MM.1S (cell line): ENCODE measurements at regions not wholly inside any gene's neighbourhood (a gene's known extent, or its start where the extent isn't known, plus 50 kb on each side); places are given as distances from the start of the nearest gene placed in this dataset.
"Not testable (repeated sequence)": the region's sequence is repeated elsewhere in the genome, so short reads cannot be mapped to it uniquely, and the experiment has no call there.

Experiments
- DNase-seq: peaks from one replicate; pipeline ENCODE4 v3.0.0-alpha.2; 2015
- H2AFZ ChIP-seq: fragments of 300-600 bp; sonication (generic); 2 replicates; pipeline ENCODE4 v1.6.0; 2016; ENCODE audit warnings: antibody characterized with exemption, low read length
- H3F3A ChIP-seq: fragments of 300-600 bp; sonication (generic); 2 replicates; pipeline ENCODE4 v1.6.1; 2016; ENCODE audit warnings: mild to moderate bottlenecking, antibody characterized with exemption, low read length, moderate library complexity, mixed read lengths; ENCODE audit not compliant: insufficient read depth
- H3K27ac ChIP-seq: fragments of 300-600 bp; sonication (generic); 2 replicates; pipeline ENCODE4 v1.5.1; 2016; ENCODE audit warnings: mild to moderate bottlenecking, low read length
- H3K27me3 ChIP-seq: fragments of 300-600 bp; sonication (generic); replicated peaks from 2 replicates; pipeline ENCODE4 v1.6.0; 2016; ENCODE audit warnings: low read length; ENCODE audit not compliant: insufficient read depth
- H3K36me3 ChIP-seq: fragments of 300-600 bp; sonication (generic); replicated peaks from 2 replicates; pipeline ENCODE4 v1.6.1; 2016; ENCODE audit warnings: mild to moderate bottlenecking, low read length, mixed read lengths; ENCODE audit not compliant: insufficient read depth
- H3K4me1 ChIP-seq: fragments of 300-600 bp; sonication (generic); 2 replicates; pipeline ENCODE4 v1.6.1; 2016; ENCODE audit warnings: low read length, mixed read lengths
- H3K4me2 ChIP-seq: fragments of 300-600 bp; sonication (generic); 2 replicates; pipeline ENCODE4 v1.6.0; 2016; ENCODE audit warnings: low read depth, low read length
- H3K4me3 ChIP-seq: fragments of 300-600 bp; sonication (generic); 2 replicates; pipeline ENCODE4 v1.5.1; 2016; ENCODE audit warnings: low read length, mixed read lengths
- H3K79me2 ChIP-seq: fragments of 300-600 bp; sonication (generic); 2 replicates; pipeline ENCODE4 v1.6.1; 2016; ENCODE audit warnings: mixed run types, low read length, mixed read lengths
- H3K9ac ChIP-seq: fragments of 300-600 bp; sonication (generic); 2 replicates; pipeline ENCODE4 v1.6.1; 2016; ENCODE audit warnings: low read length, mixed read lengths
- H3K9me2 ChIP-seq: fragments of 300-600 bp; sonication (generic); replicated peaks from 2 replicates; pipeline ENCODE4 v1.6.1; 2016; ENCODE audit warnings: mild to moderate bottlenecking, low read length, mixed read lengths; ENCODE audit not compliant: insufficient read depth
- H3K9me3 ChIP-seq: fragments of 300-600 bp; sonication (generic); replicated peaks from 2 replicates; pipeline ENCODE4 v1.6.1; 2016; ENCODE audit warnings: mild to moderate bottlenecking, low read length, mixed read lengths; ENCODE audit not compliant: insufficient read depth
- H4K20me1 ChIP-seq: fragments of 300-600 bp; sonication (generic); 2 replicates; pipeline ENCODE4 v1.6.1; 2016; ENCODE audit warnings: mild to moderate bottlenecking, low read length, moderate library complexity, mixed read lengths; ENCODE audit not compliant: insufficient read depth

- not testable (repeated sequence) for H3K36me3 ChIP-seq, H4K20me1 ChIP-seq, H3K9me3 ChIP-seq, H3K27me3 ChIP-seq, H2AFZ ChIP-seq, H3K9ac ChIP-seq, H3K4me1 ChIP-seq, H3K4me3 ChIP-seq, DNase-seq, H3K27ac ChIP-seq, H3F3A ChIP-seq, H3K79me2 ChIP-seq, H3K9me2 ChIP-seq, H3K4me2 ChIP-seq
These were observed 335.6 kb downstream of the CWH43 start for GRCh38 chr4:49321511-49322300.

DNA sequence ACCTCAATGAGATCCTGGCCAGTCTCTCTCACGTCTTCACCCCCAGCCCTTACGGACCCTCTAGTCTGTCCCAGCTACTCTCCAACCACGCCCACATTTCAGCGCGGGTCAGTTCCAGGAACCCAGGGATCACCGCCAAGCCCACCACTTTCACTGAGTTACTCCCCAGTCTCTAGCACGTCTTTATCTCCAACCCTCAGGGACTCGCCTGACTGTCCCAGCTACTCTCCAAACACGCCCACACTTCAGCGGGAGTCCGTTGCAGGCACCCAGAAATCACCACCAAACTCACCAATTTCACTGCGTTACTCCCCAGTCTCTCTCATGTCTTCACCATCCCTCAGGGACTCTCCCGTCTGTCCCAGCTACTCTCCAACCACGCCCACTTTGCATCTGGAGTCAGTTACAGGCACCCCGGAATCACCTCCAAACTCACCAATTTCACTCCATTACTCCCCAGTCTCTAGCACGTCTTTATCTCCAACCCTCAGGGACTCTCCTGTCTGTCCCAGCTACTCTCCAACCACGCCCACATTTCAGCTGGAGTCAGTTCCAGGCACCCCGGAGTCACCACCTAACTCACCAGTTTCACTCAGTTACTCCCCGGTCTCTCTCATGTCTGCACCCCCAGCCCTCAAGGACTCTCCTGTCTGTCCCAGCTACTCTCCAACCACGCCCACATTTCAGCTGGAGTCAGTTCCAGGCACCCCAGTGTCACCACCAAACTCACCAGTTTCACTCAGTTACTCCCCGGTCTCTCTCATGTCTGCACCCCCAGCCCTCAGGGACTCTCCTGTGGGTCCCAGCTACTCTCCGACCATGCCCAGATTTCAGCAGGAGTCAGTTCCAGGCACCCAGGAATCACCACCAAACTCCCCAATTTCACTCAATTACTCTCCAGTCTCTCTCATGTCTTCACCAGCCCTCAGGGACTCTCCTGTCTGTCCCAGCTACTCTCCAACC lies 336.8 kb downstream of the CWH43 start:
- H2AFZ ChIP-seq, H3K9me3 ChIP-seq: not testable (repeated sequence)

DNA sequence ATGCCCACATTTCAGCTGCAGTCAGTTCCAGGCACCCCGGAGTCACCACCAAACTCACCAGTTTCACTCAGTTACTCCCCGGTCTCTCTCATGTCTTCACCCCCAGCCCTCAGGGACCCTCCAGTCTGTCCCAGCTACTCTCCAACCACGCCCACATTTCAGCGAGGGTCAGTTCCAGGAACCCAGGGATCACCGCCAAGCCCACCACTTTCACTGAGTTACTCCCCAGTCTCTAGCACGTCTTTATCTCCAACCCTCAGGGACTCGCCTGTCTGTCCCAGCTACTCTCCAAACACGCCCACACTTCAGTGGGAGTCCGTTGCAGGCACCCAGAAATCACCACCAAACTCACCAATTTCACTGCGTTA lies 337.5 kb downstream of the CWH43 start:
- not testable (repeated sequence) for H3K4me3 ChIP-seq, H3K79me2 ChIP-seq, DNase-seq, H3K4me2 ChIP-seq, H2AFZ ChIP-seq, H3K9ac ChIP-seq, H3K27me3 ChIP-seq, H3K27ac ChIP-seq, H3K9me3 ChIP-seq, H3F3A ChIP-seq, H4K20me1 ChIP-seq, H3K9me2 ChIP-seq, H3K36me3 ChIP-seq, H3K4me1 ChIP-seq

More for the DNA sequence above, 336.8 kb downstream of the CWH43 start:
- H3K9ac ChIP-seq, H3K4me1 ChIP-seq, H3K4me2 ChIP-seq, H4K20me1 ChIP-seq, DNase-seq, H3K36me3 ChIP-seq, H3K9me2 ChIP-seq, H3K4me3 ChIP-seq, H3K79me2 ChIP-seq, H3F3A ChIP-seq, H3K27me3 ChIP-seq, H3K27ac ChIP-seq: not testable (repeated sequence)
